PC-9 (cell line): ENCODE measurements at regions not wholly inside any gene's neighbourhood (a gene's known extent, or its start where the extent isn't known, plus 50 kb on each side); places are given as distances from the start of the nearest gene placed in this dataset.

Source experiments
- EZH2 ChIP-seq: fragments of 200-600 bp; sonication (generic); IDR thresholded peaks from 2 replicates; pipeline ENCODE4 v1.8.0; 2017; ENCODE audit warnings: antibody characterized with exemption, low read depth
- TF ChIP-seq, protein P1 (sequence below): fragments of 200-600 bp; sonication (generic); conservative IDR thresholded peaks from 2 replicates; pipeline ENCODE4 v1.6.1; 2017; ENCODE audit warnings: mixed run types, antibody characterized with exemption, mild to moderate bottlenecking, moderate library complexity

DNA sequence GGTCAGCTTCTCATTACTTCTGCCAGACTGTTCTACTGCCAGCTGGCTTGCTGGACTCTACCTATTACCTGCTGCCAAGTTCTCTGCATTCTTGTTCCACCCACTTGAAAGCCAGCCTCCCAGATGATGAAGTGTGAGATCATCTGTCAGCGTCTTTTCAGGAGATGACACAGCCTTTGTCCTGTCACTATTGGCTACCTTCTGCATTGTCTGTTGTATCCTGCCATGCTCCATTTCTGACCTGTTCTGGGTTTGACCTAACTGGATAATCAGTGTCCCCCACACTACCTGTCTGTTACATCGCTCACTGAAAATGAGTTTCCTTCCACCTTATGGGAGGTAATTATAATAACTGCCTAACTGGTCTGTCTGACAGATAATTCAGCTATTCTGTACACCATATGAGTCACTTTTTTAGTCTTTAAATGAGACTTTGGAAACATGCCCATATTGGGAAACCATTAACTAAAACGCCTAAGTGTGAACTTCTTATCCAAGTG lies 520.6 kb downstream of the METTL4 start:
- TF ChIP-seq EZH2 = no peak
- TF ChIP-seq, protein P1, sequence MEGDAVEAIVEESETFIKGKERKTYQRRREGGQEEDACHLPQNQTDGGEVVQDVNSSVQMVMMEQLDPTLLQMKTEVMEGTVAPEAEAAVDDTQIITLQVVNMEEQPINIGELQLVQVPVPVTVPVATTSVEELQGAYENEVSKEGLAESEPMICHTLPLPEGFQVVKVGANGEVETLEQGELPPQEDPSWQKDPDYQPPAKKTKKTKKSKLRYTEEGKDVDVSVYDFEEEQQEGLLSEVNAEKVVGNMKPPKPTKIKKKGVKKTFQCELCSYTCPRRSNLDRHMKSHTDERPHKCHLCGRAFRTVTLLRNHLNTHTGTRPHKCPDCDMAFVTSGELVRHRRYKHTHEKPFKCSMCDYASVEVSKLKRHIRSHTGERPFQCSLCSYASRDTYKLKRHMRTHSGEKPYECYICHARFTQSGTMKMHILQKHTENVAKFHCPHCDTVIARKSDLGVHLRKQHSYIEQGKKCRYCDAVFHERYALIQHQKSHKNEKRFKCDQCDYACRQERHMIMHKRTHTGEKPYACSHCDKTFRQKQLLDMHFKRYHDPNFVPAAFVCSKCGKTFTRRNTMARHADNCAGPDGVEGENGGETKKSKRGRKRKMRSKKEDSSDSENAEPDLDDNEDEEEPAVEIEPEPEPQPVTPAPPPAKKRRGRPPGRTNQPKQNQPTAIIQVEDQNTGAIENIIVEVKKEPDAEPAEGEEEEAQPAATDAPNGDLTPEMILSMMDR = no peak
